GM10266 (cell line): ENCODE measurements at regions not wholly inside any gene's neighbourhood (a gene's known extent, or its start where the extent isn't known, plus 50 kb on each side); places are given as distances from the start of the nearest gene placed in this dataset.

ENCODE experiments used
- DNase-seq: peaks from one replicate; pipeline ENCODE4 v3.0.0; 2012; ENCODE audit errors: extremely low spot score
- TF ChIP-seq, protein P1 (sequence below): IDR thresholded peaks from 2 replicates; pipeline ENCODE4 v1.5.1; 2012; ENCODE audit warnings: mild to moderate bottlenecking, low read depth; ENCODE audit not compliant: control insufficient read depth, insufficient read depth; ENCODE audit errors: missing control alignments

DNA sequence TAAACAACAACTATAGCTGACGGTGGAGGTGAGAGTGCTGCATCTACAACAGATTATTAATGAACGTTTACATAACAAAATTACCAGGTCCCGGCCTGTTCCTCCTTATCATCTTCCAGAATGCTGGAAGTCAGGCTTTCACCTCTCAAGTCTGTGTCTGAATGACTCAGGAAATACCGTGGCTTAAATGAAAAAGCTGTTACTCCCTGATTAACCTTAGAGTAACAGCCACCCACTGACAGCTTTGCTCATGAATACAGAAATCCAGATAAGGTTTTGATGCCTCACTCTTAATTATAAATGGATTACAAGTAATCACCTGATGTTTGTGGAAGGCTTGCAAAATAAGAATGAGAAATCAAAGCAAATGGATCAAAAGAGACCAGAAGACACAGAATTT lies 885.3 kb upstream of the CELF4 start:
- no peak for DNase-seq

DNA sequence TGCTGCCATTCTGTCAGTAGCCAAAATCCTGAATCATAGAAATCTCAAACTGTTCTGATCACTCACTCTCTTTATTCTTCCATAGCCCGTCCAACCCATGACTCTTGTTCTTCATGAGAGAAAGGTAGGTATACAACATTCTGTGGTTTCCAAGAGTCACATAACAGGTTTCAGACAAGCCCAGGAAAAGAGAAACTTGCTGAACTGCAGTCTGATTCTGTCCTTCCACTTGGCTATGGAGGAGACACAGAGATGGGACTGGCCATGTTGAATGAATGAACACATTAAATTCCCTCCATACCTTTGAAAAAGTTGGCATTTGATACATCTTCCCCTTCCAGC lies 880.2 kb upstream of the CELF4 start:
- TF ChIP-seq, protein P1, sequence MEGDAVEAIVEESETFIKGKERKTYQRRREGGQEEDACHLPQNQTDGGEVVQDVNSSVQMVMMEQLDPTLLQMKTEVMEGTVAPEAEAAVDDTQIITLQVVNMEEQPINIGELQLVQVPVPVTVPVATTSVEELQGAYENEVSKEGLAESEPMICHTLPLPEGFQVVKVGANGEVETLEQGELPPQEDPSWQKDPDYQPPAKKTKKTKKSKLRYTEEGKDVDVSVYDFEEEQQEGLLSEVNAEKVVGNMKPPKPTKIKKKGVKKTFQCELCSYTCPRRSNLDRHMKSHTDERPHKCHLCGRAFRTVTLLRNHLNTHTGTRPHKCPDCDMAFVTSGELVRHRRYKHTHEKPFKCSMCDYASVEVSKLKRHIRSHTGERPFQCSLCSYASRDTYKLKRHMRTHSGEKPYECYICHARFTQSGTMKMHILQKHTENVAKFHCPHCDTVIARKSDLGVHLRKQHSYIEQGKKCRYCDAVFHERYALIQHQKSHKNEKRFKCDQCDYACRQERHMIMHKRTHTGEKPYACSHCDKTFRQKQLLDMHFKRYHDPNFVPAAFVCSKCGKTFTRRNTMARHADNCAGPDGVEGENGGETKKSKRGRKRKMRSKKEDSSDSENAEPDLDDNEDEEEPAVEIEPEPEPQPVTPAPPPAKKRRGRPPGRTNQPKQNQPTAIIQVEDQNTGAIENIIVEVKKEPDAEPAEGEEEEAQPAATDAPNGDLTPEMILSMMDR: no peak
- no peak for DNase-seq

More for the DNA sequence above, 885.3 kb upstream of the CELF4 start:
- TF ChIP-seq, protein P1: no peak

DNA sequence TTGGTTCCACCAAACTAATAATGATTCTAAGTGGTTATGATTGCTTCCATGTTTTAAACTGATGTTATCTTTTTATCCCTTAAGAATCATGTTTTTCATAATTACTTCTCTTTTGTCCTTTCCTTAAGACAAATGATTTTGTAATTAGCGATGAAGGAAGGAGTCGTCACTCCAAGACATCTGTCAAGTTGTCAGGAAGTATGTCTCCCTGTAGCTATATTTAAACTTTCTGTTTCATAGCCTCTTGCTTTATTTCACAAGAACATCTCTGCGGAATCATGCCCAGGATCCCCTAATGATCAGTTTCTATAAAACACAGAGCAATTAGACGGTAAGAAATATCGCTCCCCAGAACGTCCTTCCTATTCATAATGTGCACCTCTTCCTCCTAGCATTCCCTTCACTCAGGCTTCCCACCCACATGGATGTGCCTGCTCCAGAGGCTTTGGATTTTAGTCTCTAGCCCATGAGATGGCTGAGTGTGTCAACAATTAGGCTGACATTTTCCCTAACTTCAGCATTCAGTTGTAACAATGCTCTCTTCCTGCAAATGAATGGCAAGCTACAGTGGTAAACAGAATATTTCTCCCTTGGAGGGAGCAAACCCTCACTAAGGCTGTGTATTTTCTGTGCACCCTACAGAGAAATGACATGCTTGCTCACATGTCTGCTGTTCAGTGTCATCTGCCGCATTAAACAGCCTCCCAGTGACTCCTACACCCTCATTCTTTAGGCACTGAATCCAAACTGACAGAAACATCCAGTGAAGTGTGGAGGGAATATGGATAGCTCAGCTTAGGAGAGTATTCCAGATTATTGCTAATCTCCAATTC lies 879.6 kb upstream of the CELF4 start:
- TF ChIP-seq, protein P1: no peak
- no peak for DNase-seq

DNA sequence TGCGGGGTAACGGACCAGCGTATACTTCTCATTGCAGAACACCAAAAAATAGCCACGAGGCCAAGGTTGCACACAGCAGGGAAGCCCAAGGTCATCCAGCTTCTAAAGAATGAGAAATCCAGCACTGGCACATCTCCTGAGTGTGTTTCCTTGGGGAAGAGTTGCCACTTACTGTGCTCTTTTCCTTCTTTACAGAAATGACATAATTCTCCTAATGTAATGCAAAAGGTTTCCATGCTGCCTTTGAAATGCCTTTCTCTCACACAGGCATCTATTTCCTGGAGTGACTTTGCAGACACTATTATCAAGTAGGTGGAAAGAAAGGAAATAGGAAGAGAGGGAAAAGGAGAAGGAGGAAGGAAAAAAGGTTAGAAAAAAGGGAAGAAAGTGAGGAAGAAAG lies 862.1 kb upstream of the CELF4 start:
- no peak for DNase-seq
- TF ChIP-seq, protein P1: no peak

DNA sequence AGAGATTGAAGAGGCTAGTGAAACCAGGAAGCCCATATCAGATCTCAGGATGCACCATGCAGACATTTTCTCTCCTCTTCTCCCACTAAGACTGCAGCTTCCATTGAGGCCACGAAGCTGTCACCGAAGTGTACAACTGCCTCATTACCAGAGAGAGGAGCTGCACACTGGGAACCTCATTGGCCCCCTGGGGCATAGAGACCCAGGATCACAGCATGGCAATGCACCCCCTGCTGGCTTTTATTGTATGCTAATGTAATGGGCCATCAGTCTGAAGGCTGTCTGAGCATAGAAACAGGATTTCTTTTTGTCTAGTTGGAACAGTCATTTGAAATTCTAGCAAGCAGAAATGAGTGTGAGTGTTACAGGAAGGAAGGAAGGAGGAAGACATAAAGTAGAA lies 861.6 kb upstream of the CELF4 start:
- TF ChIP-seq, protein P1: no peak
- no peak for DNase-seq

DNA sequence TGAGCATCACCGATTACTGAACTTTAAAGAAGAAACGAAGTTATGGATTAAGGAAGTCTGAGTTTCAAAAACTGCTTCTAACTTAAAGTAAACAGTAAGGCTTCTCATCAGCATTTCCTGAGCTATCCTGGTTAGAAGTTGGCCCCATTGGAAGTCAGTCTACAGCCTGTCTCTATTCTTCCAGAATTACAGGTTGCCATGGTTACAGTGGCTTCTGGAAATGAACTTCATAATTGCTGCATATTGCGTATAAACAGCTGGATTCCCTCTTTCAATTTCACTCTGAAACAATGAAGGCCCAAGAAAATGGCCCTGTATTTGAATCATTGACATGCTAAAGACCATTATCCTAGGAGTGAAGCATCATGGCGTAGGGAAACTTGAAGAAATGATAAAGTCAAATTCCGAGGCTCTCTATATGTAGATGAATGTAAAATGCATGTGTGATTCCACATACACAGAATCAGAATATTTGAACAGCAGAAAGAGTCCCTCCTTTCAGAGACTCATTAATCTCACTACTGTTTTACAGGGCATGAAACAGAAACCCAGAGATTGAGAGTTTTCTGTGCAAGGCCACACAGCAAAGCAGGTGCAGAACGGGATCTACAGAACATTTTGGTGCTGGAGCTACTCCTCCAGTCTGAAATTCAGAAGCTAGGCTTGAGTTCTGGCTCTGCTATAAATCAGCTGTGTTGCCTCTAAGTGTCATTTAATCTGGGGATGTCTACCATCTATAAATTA lies 856.4 kb upstream of the CELF4 start:
- DNase-seq: no peak
- TF ChIP-seq, protein P1: no peak

DNA sequence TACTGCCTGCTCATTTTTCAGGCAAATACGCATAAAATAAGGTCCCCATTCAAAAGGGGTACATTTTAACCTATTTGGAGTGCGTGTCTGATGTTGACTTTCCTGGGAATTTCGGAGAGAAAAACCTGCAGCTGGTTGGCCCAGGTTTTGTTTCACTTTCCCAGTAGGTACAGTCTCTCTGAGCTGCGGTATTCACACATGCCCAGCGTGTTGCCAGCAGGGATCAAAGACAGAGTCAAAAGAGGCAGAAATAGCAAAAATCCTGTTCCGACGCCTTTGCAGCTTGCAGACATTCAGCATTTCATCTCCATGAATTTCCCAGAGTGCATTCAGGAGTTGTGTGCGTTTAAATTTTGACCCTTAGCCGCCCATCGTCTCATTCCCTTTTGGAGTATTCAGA lies 855.4 kb upstream of the CELF4 start:
- DNase-seq: no peak
- TF ChIP-seq, protein P1: no peak
